GM10248 (cell line): ENCODE measurements at regions not wholly inside any gene's neighbourhood (a gene's known extent, or its start where the extent isn't known, plus 50 kb on each side); places are given as distances from the start of the nearest gene placed in this dataset.

ENCODE experiments used
- CTCF ChIA-PET: fragments of 300-600 bp; sonication (Branson Sonifier 250); formaldehyde crosslinking; extraction: SDS; loops from one replicate; lab custom pipeline; 2021; ENCODE audit warnings: antibody characterized with exemption; lab: Yijun Ruan, JAX
- POLR2A ChIA-PET: fragments of 350-650 bp; sonication (Branson Sonifier 250); formaldehyde crosslinking; extraction: SDS; loops from one replicate; lab custom pipeline; 2020; ENCODE audit warnings: antibody characterized with exemption; lab: Yijun Ruan, JAX
- DNase-seq: peaks from one replicate; pipeline ENCODE4 v3.0.0; 2012; ENCODE audit errors: extremely low spot score
- CTCF ChIP-seq: IDR thresholded peaks from 2 replicates; pipeline ENCODE4 v1.5.1; 2012; ENCODE audit warnings: mild to moderate bottlenecking, low read depth; ENCODE audit errors: extremely low read depth, missing control alignments, control extremely low read depth

- POLR2A ChIA-PET = no interaction called here
- CTCF ChIA-PET = interaction anchor here (1.0 kb wide), 1 partner anchor 47 kb away, joined by 4 read pairs; no protein-coding TSS in a partner anchor
- no peak for TF ChIP-seq CTCF
- DNase-seq = no peak
These were observed 129.6 kb downstream of the MREG start for GRCh38 chr2:215883799-215884198.

- POLR2A ChIA-PET = no interaction called here
These were observed 130.7 kb downstream of the MREG start for GRCh38 chr2:215882689-215883088.

GRCh38 chr2:215881582-215881981 lies 131.8 kb downstream of the MREG start:
- TF ChIP-seq CTCF = no peak
- no peak for DNase-seq
- ChIA-PET CTCF (interaction anchor here (1.3 to 2.5 kb wide), 3 partner anchors 10 to 50 kb away, joined by 3 to 19 read pairs (median 4); no protein-coding TSS in a partner anchor), POLR2A (no interaction called here)

More at GRCh38 chr2:215882689-215883088, 130.7 kb downstream of the MREG start:
- no peak for DNase-seq
- no peak for TF ChIP-seq CTCF
- CTCF ChIA-PET = interaction anchor here (1.5 to 2.5 kb wide), 2 partner anchors 11 to 49 kb away, joined by 3 to 19 read pairs; no protein-coding TSS in a partner anchor

- no peak for TF ChIP-seq CTCF
- DNase-seq = peak; percentile 50
- ChIA-PET CTCF (interaction anchor here (1.3 to 2.5 kb wide), 3 partner anchors 9 to 69 kb away, joined by 3 to 19 read pairs (median 4); no protein-coding TSS in a partner anchor), POLR2A (no interaction called here)
These were observed 132.4 kb downstream of the MREG start for GRCh38 chr2:215880970-215881369.

- ChIA-PET CTCF (interaction anchor here (0.9 to 2.5 kb wide), 7 partner anchors 8 to 68 kb away, joined by 3 to 19 read pairs (median 4); no protein-coding TSS in a partner anchor), POLR2A (no interaction called here)
- DNase-seq = no peak
- no peak for TF ChIP-seq CTCF
These were observed 133.1 kb downstream of the MREG start for GRCh38 chr2:215879977-215880940.

GRCh38 chr2:215879331-215879730 lies 134.0 kb downstream of the MREG start:
- POLR2A ChIA-PET = no interaction called here
- DNase-seq = no peak

More at GRCh38 chr2:215879331-215879730, 134.0 kb downstream of the MREG start:
- CTCF ChIA-PET = interaction anchor here (0.9 to 1.3 kb wide), 3 partner anchors 11 to 49 kb away, joined by 3 to 4 read pairs (median 4); no protein-coding TSS in a partner anchor
- no peak for TF ChIP-seq CTCF
